Left renal cortex interstitium (tissue), 4 donors: ENCODE measurements at regions not wholly inside any gene's neighbourhood (a gene's known extent, or its start where the extent isn't known, plus 50 kb on each side); places are given as distances from the start of the nearest gene placed in this dataset.

Experiments used
- DNase-seq, 4 donors: peaks; one replicate each; pipeline ENCODE4 v3.0.0-alpha.2; 2013; ENCODE audit warnings: low read depth in 4 of 4, low spot score in 2 of 4, missing footprints in 1 of 4

- DNase-seq, result no peak
These were observed 1198.9 kb upstream of the PCDH7 start for GRCh38 chr4:29521281-29521680.

- DNase-seq, result no peak
These were observed 1183.4 kb upstream of the PCDH7 start for GRCh38 chr4:29536745-29537144.

- no peak for DNase-seq
These were observed 1181.1 kb upstream of the PCDH7 start for GRCh38 chr4:29538889-29539646.

- DNase-seq, result no peak
These were observed 1179.6 kb upstream of the PCDH7 start for GRCh38 chr4:29540439-29541102.

- no peak for DNase-seq
These were observed 1178.4 kb upstream of the PCDH7 start for GRCh38 chr4:29541757-29542156.

GRCh38 chr4:29549342-29549741 lies 1170.8 kb upstream of the PCDH7 start:
- no peak for DNase-seq

GRCh38 chr4:29551821-29552220 lies 1168.3 kb upstream of the PCDH7 start:
- peak in 1 of 4 donors; percentile 26 for DNase-seq

GRCh38 chr4:29553846-29554245 lies 1166.3 kb upstream of the PCDH7 start:
- no peak for DNase-seq

- no peak for DNase-seq
These were observed 1161.4 kb upstream of the PCDH7 start for GRCh38 chr4:29558789-29559188.

GRCh38 chr4:29559286-29559685 lies 1160.9 kb upstream of the PCDH7 start:
- no peak for DNase-seq

- DNase-seq, result no peak
These were observed 1159.7 kb upstream of the PCDH7 start for GRCh38 chr4:29560452-29560851.

- no peak for DNase-seq
These were observed 1154.9 kb upstream of the PCDH7 start for GRCh38 chr4:29565256-29565655.

GRCh38 chr4:29566371-29566770 lies 1153.8 kb upstream of the PCDH7 start:
- no peak for DNase-seq

- DNase-seq, result no peak
These were observed 1148.8 kb upstream of the PCDH7 start for GRCh38 chr4:29571322-29571721.

- DNase-seq, result no peak
These were observed 1141.8 kb upstream of the PCDH7 start for GRCh38 chr4:29578329-29578728.

GRCh38 chr4:29581457-29581856 lies 1138.7 kb upstream of the PCDH7 start:
- no peak for DNase-seq

- no peak for DNase-seq
These were observed 1131.6 kb upstream of the PCDH7 start for GRCh38 chr4:29588617-29589016.

- no peak for DNase-seq
These were observed 1123.9 kb upstream of the PCDH7 start for GRCh38 chr4:29596228-29596627.

- DNase-seq, result no peak
These were observed 1101.0 kb upstream of the PCDH7 start for GRCh38 chr4:29619168-29619567.

GRCh38 chr4:29632199-29632598 lies 1088.0 kb upstream of the PCDH7 start:
- no peak for DNase-seq

GRCh38 chr4:29636961-29637360 lies 1083.2 kb upstream of the PCDH7 start:
- DNase-seq, result no peak

- no peak for DNase-seq
These were observed 1066.9 kb upstream of the PCDH7 start for GRCh38 chr4:29653221-29653620.
